ENCODE measurements at regions not wholly inside any gene's neighbourhood (a gene's known extent, or its start where the extent isn't known, plus 50 kb on each side); places are given as distances from the start of the nearest gene placed in this dataset.
"Not testable (repeated sequence)": the region's sequence is repeated elsewhere in the genome, so short reads cannot be mapped to it uniquely, and the experiment has no call there.

DNA sequence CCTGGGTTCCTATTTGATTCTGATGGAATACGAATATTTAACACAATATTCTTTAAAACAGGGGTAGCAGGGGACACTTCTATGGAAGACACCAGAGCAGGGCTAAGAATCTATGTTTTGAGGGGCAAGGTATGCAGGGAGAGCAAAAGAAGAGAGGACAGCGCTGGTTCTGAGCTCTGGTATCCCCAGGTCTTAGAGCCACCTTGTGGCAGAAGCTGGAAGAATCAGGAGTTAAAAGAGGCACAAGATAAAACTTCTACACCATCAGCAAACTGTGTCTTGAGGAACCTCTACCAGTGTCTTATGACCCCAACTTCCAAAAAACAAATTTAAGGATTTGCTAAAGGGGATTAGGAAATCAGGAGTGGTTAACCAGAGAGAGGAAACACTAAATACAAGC lies 894.8 kb downstream of the TUBA3C start:
- not testable (repeated sequence) for H3K79me2 ChIP-seq (ENCODE audit: low read length); H3K36me3 ChIP-seq (replicated peaks; ENCODE audit: low read depth, low read length); H3K27me3 ChIP-seq (ENCODE audit: low read depth, low read length); H3K9ac ChIP-seq (ENCODE audit: low read length); H3K4me2 ChIP-seq (ENCODE audit: low read length); H3K9me3 ChIP-seq (ENCODE audit: insufficient read depth, low read length); H2AFZ ChIP-seq (ENCODE audit: low read depth, low read length); H3K27ac ChIP-seq (ENCODE audit: low read length); H4K20me1 ChIP-seq (ENCODE audit: insufficient read depth, low read length); H3K4me3 ChIP-seq (ENCODE audit: low read length)
- TF ChIP-seq CTCF (IDR thresholded peaks at IDR 0.05; ENCODE audit: low read depth, low read length), result peak; percentile 13; the same call in 1 of the 2 replicates
- H3K4me1 ChIP-seq (ENCODE audit: low read length), result peaks cover 25% of the 10 kb centered on the region

DNA sequence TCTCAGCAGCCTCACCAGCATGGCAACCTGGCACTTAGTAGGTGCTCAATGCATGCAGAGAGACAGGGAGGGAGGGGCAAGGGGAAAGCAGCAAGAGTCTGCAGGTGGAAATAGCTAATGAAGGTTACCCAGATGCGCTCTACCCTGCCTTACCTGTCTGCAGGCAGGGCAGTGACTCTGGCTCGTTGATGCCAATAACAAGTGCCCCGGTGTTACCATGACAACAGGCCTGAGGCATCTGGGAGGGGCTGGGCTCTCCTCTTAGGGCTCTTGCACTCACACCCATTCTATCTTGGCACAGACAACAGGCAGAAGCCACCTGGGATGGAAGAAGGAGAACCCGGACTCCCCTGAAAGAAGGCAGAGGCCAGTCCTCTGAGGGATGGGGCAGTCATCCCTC lies 896.0 kb downstream of the TUBA3C start:
- H3K4me2 ChIP-seq (ENCODE audit: low read length); H2AFZ ChIP-seq (ENCODE audit: low read depth, low read length); H3K36me3 ChIP-seq (replicated peaks; ENCODE audit: low read depth, low read length); H3K9me3 ChIP-seq (ENCODE audit: insufficient read depth, low read length); H4K20me1 ChIP-seq (ENCODE audit: insufficient read depth, low read length); H3K27ac ChIP-seq (ENCODE audit: low read length); H3K4me3 ChIP-seq (ENCODE audit: low read length); H3K9ac ChIP-seq (ENCODE audit: low read length); H3K27me3 ChIP-seq (ENCODE audit: low read depth, low read length); H3K79me2 ChIP-seq (ENCODE audit: low read length): not testable (repeated sequence)
- peaks cover 27% of the 10 kb centered on the region for H3K4me1 ChIP-seq (ENCODE audit: low read length)

DNA sequence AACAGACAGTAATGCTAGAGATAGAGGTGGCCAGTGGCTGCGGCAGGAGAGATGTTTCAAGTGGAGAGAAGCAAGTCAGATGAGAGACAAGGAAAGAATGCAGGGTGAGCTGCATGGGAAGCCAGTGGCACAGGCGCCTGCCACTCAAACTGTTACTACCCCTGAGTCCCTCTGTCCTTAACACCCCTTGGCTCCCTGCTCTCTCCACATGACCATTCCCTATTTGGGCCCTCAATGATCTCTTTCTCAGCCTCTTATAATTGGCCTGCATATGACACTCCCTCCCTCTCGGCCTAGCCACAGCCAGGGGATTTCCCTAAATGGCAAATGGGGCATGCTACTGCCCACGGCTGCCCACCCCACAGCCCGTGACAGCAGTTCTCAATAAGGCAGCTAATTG lies 897.6 kb downstream of the TUBA3C start:
- not testable (repeated sequence) for H3K36me3 ChIP-seq (replicated peaks; ENCODE audit: low read depth, low read length); H3K9ac ChIP-seq (ENCODE audit: low read length); H3K9me3 ChIP-seq (ENCODE audit: insufficient read depth, low read length); H4K20me1 ChIP-seq (ENCODE audit: insufficient read depth, low read length); H3K27me3 ChIP-seq (ENCODE audit: low read depth, low read length); H3K79me2 ChIP-seq (ENCODE audit: low read length); H3K27ac ChIP-seq (ENCODE audit: low read length); H3K4me3 ChIP-seq (ENCODE audit: low read length); H2AFZ ChIP-seq (ENCODE audit: low read depth, low read length)
- Histone ChIP-seq H3K4me1 (ENCODE audit: low read length) (peaks cover 27% of the 10 kb centered on the region), H3K4me2 (ENCODE audit: low read length) (0 out of 2 replicates have a peak overlapping the region, but pooled peaks have one; percentile 20)

GRCh38 chr13:18281829-18282597 lies 899.6 kb downstream of the TUBA3C start:
- not testable (repeated sequence) for H3K4me3 ChIP-seq (ENCODE audit: low read length); H3K79me2 ChIP-seq (ENCODE audit: low read length); H3K27me3 ChIP-seq (ENCODE audit: low read depth, low read length); H3K9ac ChIP-seq (ENCODE audit: low read length); H2AFZ ChIP-seq (ENCODE audit: low read depth, low read length); H3K9me3 ChIP-seq (ENCODE audit: insufficient read depth, low read length); H3K4me2 ChIP-seq (ENCODE audit: low read length); H3K36me3 ChIP-seq (replicated peaks; ENCODE audit: low read depth, low read length); H4K20me1 ChIP-seq (ENCODE audit: insufficient read depth, low read length); H3K27ac ChIP-seq (ENCODE audit: low read length)
- H3K4me1 ChIP-seq (ENCODE audit: low read length), result peaks cover 20% of the 10 kb centered on the region

GRCh38 chr13:18280904-18281828 lies 900.5 kb downstream of the TUBA3C start:
- H4K20me1 ChIP-seq (ENCODE audit: insufficient read depth, low read length); H3K9me3 ChIP-seq (ENCODE audit: insufficient read depth, low read length); H3K4me2 ChIP-seq (ENCODE audit: low read length); H3K4me3 ChIP-seq (ENCODE audit: low read length); H3K27ac ChIP-seq (ENCODE audit: low read length); H3K36me3 ChIP-seq (replicated peaks; ENCODE audit: low read depth, low read length); H2AFZ ChIP-seq (ENCODE audit: low read depth, low read length); H3K9ac ChIP-seq (ENCODE audit: low read length); H3K79me2 ChIP-seq (ENCODE audit: low read length); H3K27me3 ChIP-seq (ENCODE audit: low read depth, low read length): not testable (repeated sequence)
- H3K4me1 ChIP-seq (ENCODE audit: low read length), result peaks cover 20% of the 10 kb centered on the region

DNA sequence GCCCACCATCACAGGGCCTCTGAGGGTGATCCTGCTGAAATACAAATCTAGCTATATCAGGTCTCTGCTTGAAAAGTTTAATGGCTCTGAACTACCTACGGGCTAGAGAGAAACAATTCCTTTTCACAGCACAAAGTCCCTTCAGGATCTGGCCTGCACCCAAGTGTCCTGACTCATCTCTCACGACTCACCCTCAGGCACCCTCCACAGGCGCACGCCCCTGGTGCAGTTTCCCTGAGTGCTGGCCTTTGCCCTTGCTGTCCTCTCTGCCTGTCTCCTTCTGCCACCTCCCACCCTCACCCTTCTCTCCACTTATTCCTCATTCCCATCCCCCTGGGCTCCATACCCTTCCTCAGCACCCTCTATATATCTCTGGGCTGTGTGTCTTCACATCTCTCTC lies 901.7 kb downstream of the TUBA3C start:
- not testable (repeated sequence) for H2AFZ ChIP-seq (ENCODE audit: low read depth, low read length); H4K20me1 ChIP-seq (ENCODE audit: insufficient read depth, low read length); H3K79me2 ChIP-seq (ENCODE audit: low read length); H3K9ac ChIP-seq (ENCODE audit: low read length); H3K36me3 ChIP-seq (replicated peaks; ENCODE audit: low read depth, low read length); H3K9me3 ChIP-seq (ENCODE audit: insufficient read depth, low read length); H3K4me2 ChIP-seq (ENCODE audit: low read length); H3K4me3 ChIP-seq (ENCODE audit: low read length); H3K27me3 ChIP-seq (ENCODE audit: low read depth, low read length); H3K27ac ChIP-seq (ENCODE audit: low read length)
- H3K4me1 ChIP-seq (ENCODE audit: low read length), result peaks cover 20% of the 10 kb centered on the region

- not testable (repeated sequence) for H3K36me3 ChIP-seq (replicated peaks; ENCODE audit: low read depth, low read length); H3K9me3 ChIP-seq (ENCODE audit: insufficient read depth, low read length); H3K27ac ChIP-seq (ENCODE audit: low read length); H4K20me1 ChIP-seq (ENCODE audit: insufficient read depth, low read length); H3K4me3 ChIP-seq (ENCODE audit: low read length); H3K79me2 ChIP-seq (ENCODE audit: low read length); H3K27me3 ChIP-seq (ENCODE audit: low read depth, low read length); H3K4me2 ChIP-seq (ENCODE audit: low read length); H3K9ac ChIP-seq (ENCODE audit: low read length); H2AFZ ChIP-seq (ENCODE audit: low read depth, low read length)
- peaks cover 15% of the 10 kb centered on the region for H3K4me1 ChIP-seq (ENCODE audit: low read length)
These were observed 904.3 kb downstream of the TUBA3C start for GRCh38 chr13:18277372-18277771.

GRCh38 chr13:18276280-18276679 lies 905.3 kb downstream of the TUBA3C start:
- not testable (repeated sequence) for H3K27me3 ChIP-seq (ENCODE audit: low read depth, low read length); H3K4me3 ChIP-seq (ENCODE audit: low read length); H4K20me1 ChIP-seq (ENCODE audit: insufficient read depth, low read length); H3K4me2 ChIP-seq (ENCODE audit: low read length); H3K27ac ChIP-seq (ENCODE audit: low read length); H3K79me2 ChIP-seq (ENCODE audit: low read length); H3K9ac ChIP-seq (ENCODE audit: low read length); H2AFZ ChIP-seq (ENCODE audit: low read depth, low read length); H3K36me3 ChIP-seq (replicated peaks; ENCODE audit: low read depth, low read length); H3K9me3 ChIP-seq (ENCODE audit: insufficient read depth, low read length)
- peaks cover 15% of the 10 kb centered on the region for H3K4me1 ChIP-seq (ENCODE audit: low read length)
